ENCODE measurements at regions not wholly inside any gene's neighbourhood (a gene's known extent, or its start where the extent isn't known, plus 50 kb on each side); places are given as distances from the start of the nearest gene placed in this dataset.
"Not testable (repeated sequence)": the region's sequence is repeated elsewhere in the genome, so short reads cannot be mapped to it uniquely, and the experiment has no call there.

DNA sequence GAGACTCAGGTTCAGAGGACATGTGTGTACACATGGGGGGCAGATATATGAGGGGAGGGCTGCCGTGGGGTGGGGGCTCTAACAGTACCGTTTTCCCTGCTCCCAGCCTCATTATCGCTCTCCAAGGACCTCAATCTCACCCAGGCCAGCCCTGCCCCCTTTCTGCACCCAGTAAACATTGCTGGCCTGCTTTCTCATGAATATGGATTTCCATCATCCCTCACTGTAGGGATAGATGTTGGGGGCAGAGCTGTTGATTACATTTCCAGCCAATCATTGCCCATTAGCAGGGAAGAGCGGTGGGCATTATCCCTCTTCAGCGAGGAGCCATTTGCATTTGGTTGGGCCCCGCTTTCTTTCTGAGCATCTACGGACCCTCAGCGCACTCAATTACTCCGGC, 273.8 kb downstream of the RPS6KC1 start:
- no peak for DNase-seq (ENCODE audit: low spot score)
- intact Hi-C loops (cut with DNase I) = no loop called here

DNA sequence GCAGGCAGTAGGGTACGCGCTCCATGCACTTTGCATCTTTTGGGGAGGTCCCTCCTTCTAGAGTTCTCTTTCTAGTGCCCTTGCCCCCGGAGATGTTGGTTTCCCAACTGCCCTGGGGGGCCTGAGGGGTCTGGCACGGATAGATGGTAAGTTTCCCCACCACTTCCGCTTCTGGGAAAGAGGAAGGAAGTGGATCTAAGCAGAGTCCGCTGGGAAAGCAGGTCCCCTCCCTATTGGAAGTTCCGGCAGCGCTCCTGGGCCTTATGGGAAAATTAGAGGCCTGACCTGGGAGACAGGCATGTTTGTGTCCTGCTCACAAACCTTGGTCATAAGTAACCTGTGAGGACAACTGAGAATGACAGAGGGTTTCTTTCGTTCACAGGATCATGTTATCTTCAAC, 274.4 kb downstream of the RPS6KC1 start:
- DNase-seq (ENCODE audit: low spot score) = no peak
- intact Hi-C loops (cut with DNase I) = no loop called here

DNA sequence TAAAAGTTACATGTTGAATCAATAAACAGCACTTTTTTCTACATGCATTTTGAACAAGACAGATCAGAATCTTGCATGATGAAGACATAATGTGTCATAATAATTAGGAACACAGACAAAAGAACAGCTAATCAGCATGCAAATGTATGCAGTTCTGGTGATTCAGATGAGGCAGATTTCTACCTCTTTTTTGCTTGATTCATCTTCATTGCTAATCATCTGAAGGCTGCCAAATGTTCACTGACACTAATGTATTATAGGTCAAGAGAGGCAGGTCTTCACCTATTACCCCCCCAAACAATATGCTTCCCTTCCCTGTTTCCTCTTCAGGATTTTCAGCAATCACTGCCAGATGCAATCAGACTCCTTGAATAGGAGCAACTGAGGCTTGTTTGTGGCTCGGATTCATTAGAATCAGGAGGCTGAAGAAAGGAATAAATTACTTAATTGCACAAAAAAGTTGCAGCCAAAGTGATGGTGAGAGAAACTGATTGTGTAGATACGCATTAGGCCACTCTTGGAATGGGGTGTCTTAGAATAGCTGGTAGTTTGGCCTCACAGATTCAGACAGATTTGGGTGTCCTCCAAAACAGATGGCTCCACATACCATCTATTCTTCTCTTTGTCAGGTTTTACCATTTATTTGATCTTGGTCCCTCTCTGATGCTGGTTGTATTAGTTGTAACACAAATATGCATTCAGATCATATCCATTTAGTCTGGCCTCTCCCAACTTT, 275.4 kb downstream of the RPS6KC1 start:
- intact Hi-C loops (cut with DNase I) = no loop called here

DNA sequence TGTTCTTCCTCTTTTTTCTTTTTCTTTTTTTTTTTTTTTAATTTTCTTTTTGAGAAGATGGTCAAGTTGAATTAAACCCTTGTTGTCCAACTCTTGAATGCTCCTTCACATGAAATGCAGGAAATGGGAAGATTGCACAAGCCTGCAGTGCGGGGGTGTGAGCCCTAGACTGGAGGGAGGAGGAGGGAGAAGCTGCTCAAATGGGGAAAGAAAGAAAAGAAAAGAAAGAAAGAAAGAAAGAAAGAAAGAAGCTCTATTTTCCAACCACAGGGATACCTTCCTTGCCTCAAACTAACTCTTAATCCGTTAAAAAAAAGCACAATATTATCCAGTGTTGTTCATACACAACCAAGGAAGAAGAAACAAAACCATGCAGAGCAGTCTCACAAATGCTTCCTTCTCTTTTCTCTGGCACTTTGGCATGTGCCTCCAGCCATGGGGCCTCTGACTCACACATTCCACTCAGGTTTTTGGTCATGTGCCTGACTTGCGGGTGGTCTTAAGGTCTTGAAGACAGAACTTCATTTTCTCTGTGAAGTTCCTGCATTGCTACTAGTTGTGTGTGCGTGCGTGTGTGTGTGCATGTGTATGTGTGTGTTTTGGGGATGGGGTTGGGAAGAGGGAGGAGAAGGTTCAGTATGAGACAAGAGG, 276.1 kb downstream of the RPS6KC1 start:
- no peak for DNase-seq (ENCODE audit: low spot score)
- intact Hi-C loops (cut with DNase I) = no loop called here

More for the DNA sequence above, 275.4 kb downstream of the RPS6KC1 start:
- DNase-seq (ENCODE audit: low spot score) = no peak

DNA sequence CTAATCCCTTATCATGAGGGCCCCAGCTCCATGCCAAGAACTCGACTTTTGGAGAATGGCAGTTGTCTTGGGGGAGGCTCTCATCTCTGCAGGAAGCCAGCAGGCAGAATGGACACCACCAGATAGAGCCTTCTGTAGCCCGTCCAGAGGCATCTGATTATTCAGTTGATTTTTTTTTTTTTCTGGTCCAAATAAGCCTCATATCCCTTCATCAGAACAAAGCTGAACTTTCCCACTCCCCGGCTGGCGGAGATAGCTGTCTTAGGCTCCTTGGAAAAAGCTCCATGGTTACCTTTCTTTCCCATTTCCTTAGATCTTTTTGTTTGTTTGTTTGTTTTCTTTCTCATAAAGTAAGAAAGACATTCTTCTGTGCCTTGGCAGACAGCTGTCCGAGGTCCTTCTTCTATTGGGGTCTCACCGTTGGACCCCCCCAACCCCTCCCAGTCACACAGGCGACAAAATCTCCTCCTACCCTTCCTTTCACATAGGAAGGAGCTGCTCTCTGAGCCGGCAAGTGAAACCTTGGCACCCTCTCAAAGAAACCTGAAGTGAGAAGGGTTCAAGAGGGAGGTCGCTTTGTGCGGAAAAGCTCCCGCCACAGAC, 278.5 kb downstream of the RPS6KC1 start:
- intact Hi-C loops (cut with DNase I) = no loop called here

DNA sequence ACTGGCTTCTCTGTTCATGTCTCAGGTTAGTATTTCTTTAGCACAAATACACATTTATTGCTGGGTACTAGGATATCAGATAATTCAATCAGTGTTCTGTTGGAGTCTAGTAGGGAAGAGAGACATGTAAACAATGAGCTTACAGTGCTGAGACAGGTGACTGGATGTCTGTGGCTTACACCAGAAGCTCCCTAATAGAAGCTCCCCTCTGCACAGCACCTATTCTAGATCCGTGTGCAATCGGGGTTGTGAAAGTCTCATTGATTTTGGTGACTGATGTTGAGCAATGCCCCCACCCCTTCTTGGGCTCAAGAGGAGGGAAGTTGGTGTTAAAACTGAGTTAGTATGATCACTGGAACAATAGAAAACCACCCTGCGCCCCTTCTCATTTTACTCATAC, 279.2 kb downstream of the RPS6KC1 start:
- intact Hi-C loops (cut with DNase I) = no loop called here
- no peak for DNase-seq (ENCODE audit: low spot score)

More for the DNA sequence above, 278.5 kb downstream of the RPS6KC1 start:
- no peak for DNase-seq (ENCODE audit: low spot score)

DNA sequence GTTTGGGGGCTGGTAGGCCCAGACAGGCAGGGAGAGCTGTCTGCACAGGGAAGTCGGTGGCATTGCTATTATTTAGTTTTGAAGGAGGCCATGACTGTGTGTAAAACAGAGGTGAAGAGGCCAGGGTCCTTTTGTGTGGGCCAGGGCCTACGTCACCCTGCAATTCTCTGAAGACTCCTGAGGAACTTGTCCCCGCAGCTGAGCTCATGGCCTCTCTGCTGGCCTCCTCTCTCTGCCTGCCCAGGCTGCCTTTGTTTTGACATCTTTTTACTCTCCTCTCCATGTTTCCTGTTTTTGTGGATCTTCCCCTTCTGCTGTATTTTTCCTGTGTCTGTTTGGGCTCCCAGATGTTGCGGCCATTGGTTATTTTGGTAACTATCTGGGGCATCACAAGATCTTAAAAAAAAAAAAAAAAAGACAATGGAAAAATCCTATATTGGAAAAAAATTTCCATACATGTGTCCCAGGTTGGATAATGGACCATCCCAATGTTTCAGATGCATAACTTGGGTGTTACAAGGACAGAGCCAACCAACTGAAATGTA, 280.7 kb downstream of the RPS6KC1 start:
- no peak for DNase-seq (ENCODE audit: low spot score)
- intact Hi-C loops (cut with DNase I) = no loop called here

DNA sequence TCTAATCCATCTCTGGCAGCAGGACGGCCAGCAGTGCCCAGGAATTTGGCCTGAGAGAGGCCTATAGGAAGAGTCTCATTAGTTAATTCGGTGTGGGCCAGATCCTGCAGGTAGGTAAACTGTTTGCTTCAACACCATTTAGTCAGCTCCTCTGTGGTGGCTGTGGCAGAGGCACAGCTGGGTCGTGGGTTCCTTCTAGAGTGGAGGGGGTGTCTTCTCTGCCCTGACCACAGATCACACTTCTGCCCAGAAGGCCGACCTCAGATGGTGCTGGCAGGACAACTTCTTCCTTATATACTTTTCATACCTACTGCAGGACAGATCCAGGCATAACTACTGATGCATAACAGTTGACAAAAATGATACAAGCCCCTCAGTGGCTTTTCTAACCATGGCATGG, 281.4 kb downstream of the RPS6KC1 start:
- intact Hi-C loops (cut with DNase I) = no loop called here
- DNase-seq (ENCODE audit: low spot score) = no peak

DNA sequence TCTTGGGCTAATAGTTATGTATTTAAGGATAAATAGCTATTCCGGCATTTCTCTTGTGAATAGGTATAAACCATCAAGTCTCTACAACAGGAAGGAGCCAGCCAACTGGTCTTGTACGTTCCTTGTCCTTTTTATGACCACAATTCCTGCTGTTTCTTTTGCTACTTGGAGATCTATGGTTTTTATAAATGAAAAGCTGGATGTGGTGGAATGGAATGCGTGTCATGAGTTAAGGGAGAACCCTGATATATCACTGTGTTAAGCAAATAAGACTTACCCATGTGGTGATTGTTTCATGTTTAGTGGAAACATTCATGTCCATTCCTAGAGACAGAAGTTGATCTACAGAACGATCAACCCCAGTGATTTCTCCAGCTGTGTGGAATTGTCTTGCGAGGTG, 282.1 kb downstream of the RPS6KC1 start:
- intact Hi-C loops (cut with DNase I) = no loop called here
- DNase-seq (ENCODE audit: low spot score) = no peak

DNA sequence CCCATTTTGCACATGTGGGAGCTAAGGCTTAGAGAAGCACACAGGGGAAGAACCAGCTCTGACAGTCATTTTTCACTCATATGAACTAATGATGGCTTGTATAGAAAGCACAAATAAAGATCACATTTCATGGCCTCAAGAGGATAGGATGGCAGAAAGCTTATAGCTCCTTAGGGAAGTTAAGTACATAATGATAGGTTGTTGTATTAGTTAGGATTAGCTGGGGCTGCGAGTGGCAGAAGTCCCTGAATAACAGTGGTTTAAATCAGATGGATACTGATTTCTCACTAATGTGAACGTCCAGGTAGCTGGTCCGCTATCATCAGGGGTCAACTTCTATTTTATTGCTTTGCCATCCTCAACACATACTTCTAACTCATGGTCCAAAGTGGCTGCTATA, 284.0 kb downstream of the RPS6KC1 start:
- DNase-seq (ENCODE audit: low spot score) = no peak
- intact Hi-C loops (cut with DNase I) = no loop called here

DNA sequence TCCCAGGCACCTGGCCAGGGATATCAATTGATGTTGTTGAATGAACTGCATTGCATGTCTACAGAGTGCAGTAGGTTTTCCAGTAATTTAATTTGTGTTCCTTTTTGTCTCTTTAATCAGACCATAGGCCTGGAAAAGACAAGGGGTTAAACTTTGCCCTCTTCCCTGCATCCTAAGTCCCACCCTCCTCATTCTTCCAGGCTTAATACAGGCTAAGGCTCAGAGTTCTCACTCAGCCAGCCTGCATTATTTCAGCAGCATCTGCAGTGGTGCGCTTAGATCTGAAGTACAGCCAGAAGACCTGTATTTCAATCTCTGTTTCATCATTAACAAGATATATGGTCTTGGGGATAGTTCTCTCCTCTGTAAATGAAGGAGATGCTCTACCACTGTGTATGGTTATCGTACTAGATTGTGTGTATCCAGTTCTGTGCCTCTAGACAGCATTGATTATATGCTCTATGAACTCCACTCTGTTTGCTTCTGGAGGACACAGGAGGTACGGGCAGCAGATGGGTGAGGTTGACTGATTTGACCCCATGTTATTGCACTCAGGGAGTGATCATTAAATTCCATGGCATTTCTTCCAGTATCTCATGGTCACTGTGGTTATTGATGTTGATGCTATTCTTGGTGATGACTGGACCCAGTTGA, 286.1 kb downstream of the RPS6KC1 start:
- intact Hi-C loops (cut with DNase I) = no loop called here
- no peak for DNase-seq (ENCODE audit: low spot score)

DNA sequence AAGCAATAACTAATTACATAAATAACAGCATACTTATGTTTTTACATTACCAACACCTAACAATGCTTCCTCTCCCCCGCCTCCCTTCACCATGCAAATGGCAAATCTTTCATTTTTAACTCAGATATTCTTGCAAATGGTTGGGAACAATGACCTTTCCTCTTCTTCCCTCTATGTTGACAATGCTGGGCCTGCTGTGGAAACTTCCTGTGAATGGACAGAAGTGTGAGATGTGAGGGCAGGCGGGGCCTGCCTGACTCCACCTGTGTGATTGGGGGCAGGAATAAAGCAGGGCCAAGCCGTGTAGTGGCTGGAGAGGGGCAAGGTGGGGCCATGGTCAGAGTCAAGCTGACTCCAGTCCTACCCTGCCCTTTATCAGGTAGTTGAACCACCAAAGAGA, 289.6 kb downstream of the RPS6KC1 start:
- no peak for DNase-seq (ENCODE audit: low spot score)
- intact Hi-C loops (cut with DNase I) = no loop called here

DNA sequence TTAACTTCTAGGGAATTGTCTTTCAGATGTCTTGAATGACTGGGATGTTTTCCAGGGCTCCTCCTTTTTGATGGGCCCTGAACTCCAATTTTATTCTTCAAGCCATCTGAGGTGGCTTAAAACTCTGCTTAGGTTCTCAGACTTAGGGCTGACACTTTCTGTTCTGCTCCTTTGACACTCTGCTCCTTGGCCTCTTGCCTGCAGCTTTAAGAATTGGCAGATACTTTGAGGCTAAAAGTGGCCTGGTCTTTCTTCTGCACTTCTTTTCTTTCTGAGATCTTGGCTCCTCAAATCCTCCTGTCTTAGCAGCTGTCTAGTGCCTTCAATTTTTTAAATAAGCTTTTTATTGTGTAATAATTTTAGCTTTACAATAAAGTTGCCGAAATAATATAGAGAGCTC, 294.6 kb downstream of the RPS6KC1 start:
- no peak for DNase-seq (ENCODE audit: low spot score)
- intact Hi-C loops (cut with DNase I) = no loop called here

DNA sequence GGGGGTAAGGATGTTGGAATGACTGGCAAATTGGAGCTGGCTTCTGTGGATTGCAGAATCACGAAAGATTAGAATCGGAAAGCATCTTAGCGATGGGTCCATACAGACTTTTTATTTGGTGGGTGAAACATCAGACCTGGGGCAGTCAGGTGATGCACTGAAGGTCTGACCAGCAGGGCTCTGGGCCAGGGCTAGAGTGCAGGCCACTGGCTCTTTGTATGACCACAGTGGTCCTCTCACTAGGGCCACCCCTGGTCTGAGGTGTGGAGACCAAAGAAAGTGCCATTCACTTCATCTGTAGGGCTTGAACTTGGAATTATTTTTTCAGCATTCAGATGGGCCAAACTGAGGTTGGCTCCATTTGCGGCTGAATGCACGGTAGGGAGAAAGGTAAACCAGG, 306.4 kb downstream of the RPS6KC1 start:
- intact Hi-C loops (cut with DNase I) = no loop called here
- DNase-seq (ENCODE audit: low spot score) = no peak

DNA sequence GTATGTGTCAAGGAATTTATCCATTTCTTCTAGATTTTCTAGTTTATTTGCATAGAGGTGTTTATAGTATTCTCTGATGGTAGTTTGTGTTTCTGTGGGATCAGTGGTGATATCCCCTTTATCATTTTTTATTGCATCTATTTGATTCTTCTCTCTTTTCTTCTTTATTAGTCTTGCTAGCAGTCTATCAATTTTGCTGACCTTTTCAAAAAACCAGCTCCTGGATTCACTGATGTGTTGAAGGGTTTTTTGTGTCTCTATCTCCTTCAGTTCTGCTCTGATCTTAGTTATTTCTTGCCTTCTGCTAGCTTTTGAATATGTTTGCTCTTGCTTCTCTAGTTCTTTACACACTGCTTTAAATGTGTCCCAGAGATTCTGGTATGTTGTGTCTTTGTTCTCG, 307.3 kb downstream of the RPS6KC1 start:
- intact Hi-C loops (cut with DNase I); DNase-seq (ENCODE audit: low spot score): not testable (repeated sequence)

DNA sequence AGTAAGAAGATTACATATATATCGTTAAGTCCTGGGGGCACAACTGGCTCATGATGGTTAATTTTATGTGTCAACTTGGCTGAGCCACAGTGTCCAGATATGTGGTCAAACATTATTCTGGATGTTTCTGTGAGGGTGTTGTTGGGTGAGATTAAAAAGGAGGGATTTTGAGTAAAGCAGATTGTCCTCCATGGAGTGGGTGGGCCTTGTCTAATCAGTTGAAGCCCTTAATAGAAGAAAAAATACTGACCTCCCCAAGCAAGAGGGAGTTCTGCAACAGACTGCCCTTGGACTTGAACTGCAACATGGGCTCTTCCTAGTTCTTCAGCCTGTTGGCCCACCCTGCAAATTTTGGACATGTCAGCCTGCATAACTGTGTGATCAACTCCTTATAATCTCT, 311.6 kb downstream of the RPS6KC1 start:
- no peak for DNase-seq (ENCODE audit: low spot score)
- intact Hi-C loops (cut with DNase I) = no loop called here

DNA sequence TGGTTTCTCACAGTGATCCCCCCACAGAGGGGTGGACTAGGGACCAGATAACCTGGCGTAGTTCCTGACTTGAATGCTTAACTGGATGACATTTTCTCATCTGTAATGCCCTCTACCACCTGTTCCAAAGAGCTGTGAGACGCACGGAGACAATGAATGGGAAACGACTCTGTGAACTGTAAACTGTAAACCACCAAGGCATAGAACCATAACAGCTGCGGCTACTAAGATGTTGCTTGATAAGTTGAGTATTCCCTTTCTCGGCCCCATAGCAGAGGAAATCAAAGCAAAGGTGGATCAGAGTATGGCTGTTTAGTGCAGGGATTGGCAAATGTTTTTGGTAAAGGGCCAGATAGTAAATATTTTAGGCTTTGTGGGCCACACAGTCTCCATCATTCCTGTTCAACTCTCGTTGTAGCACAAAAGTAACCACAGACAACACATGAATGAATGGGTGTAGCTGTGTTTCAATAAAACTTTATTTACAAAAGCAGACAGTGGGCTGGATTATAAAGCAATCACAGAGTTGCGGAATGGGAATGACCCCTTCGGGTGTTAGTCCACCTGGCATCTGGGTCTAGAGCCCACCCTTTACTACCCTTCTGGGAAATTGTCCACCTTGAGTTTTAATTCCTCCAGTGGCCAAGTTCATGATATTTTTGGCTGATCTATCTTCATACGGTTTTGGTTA, 315.2 kb downstream of the RPS6KC1 start:
- no peak for DNase-seq (ENCODE audit: low spot score)
- intact Hi-C loops (cut with DNase I) = no loop called here

DNA sequence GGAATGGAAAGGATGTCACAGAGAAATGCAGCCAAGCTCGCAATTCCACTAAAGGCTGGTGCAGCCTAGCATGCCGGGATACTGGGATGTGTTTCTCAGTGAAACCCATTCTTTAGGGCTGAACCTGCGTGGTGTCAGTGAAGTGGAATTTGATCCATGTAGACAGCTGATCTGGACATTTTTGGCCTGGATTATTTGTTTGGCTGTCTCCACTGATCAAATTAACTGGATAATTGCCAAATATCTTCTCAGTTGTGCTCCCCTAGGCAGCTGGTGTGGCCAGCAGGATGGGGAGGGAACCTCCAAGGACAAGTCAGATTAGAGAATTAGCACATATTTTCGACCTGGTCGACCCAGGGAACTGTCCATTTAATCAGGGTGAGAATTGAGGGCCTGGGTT, 318.4 kb downstream of the RPS6KC1 start:
- intact Hi-C loops (cut with DNase I) = no loop called here
- DNase-seq (ENCODE audit: low spot score) = no peak

DNA sequence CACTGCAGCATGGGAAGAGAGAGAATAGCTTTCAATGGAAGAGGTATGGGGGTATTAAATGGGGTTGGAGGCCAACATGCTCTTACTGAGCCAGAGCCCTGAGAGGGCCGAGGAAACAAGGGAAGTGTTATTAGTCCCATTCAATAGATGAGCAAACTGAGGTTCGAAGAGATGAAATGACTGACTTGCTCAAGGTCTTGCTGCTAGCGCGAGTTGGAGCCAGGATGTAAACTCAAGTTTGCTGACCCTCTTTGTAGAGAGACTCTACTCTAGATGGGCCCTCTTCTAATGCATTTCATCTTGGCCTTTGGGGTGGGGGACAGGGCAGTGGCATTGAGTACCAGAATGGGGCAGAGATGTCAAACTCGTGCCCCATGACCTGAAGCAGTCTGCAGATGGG, 319.5 kb downstream of the RPS6KC1 start:
- no peak for DNase-seq (ENCODE audit: low spot score)
- intact Hi-C loops (cut with DNase I) = no loop called here

DNA sequence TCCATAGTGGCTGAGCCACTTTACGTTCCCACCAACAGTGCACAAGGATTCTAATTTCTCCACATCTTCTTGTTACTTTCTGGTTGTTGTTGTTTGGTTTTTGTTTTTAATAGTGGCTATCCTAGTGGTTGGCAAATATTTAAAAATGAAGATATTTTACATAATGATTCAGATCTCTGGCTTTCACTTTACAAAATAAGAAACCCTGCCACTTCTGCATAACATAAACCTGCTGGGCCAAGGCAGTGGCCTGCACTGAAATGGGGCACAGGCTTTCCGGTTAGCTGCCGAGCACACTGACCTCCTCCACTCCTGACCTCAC, 320.4 kb downstream of the RPS6KC1 start:
- intact Hi-C loops (cut with DNase I) = no loop called here

More for the DNA sequence above, 320.4 kb downstream of the RPS6KC1 start:
- no peak for DNase-seq (ENCODE audit: low spot score)

All from posterior vena cava (tissue), 2 donors.